ENCODE measurements at regions not wholly inside any gene's neighbourhood (a gene's known extent, or its start where the extent isn't known, plus 50 kb on each side); places are given as distances from the start of the nearest gene placed in this dataset.

DNA sequence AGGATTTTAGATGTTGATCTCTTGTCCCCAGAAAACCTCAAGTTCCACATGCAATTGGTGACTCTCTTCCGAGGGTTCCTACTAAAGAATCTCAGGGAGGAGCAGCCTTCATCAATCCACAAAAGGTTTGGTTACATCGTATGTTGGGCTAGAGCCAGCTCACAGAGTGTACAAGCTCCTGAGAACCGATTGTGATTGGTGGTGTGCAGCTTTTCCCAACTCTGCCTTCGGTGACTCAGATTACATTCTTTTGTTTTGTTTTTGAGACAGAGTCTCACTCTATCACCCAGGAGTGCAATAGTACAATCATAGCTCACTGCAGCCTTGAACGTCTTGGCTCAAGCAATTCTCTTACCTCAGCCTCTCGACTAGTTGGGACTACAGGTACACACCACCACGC is 172.4 kb downstream of the PMP22 start:
- TF ChIP-seq POLR2AphosphoS5 (IDR thresholded peaks at IDR 0.05; ENCODE audit: low read depth, low read length), result no peak
- TF ChIP-seq CBX8 (IDR thresholded peaks at IDR 0.05; ENCODE audit: borderline replicate concordance, low read depth, low read length), result no peak
- no peak for TF ChIP-seq EZH2 (IDR thresholded peaks at IDR 0.05; ENCODE audit: low read depth, low read length, severe bottlenecking)
- TF ChIP-seq CEBPB (IDR thresholded peaks at IDR 0.05; ENCODE audit: low read depth, low read length), result no peak
- TF ChIP-seq GTF2F1 (IDR thresholded peaks at IDR 0.05; ENCODE audit: borderline replicate concordance, low read depth, low read length), result no peak
- TF ChIP-seq, protein P1, sequence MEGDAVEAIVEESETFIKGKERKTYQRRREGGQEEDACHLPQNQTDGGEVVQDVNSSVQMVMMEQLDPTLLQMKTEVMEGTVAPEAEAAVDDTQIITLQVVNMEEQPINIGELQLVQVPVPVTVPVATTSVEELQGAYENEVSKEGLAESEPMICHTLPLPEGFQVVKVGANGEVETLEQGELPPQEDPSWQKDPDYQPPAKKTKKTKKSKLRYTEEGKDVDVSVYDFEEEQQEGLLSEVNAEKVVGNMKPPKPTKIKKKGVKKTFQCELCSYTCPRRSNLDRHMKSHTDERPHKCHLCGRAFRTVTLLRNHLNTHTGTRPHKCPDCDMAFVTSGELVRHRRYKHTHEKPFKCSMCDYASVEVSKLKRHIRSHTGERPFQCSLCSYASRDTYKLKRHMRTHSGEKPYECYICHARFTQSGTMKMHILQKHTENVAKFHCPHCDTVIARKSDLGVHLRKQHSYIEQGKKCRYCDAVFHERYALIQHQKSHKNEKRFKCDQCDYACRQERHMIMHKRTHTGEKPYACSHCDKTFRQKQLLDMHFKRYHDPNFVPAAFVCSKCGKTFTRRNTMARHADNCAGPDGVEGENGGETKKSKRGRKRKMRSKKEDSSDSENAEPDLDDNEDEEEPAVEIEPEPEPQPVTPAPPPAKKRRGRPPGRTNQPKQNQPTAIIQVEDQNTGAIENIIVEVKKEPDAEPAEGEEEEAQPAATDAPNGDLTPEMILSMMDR (IDR thresholded peaks at IDR 0.05; ENCODE audit: control extremely low read depth in 1 of 3, insufficient read depth in 1 of 3, low read depth in 1 of 3, low read length in 3 of 3), result no peak
- TF ChIP-seq JUN (IDR thresholded peaks at IDR 0.05; ENCODE audit: low read depth, low read length), result no peak
- no peak for TF ChIP-seq YY1 (IDR thresholded peaks at IDR 0.05; ENCODE audit: low read depth, low read length)
- no peak for TF ChIP-seq MAFK (IDR thresholded peaks at IDR 0.05; ENCODE audit: low read depth, low read length)
- no peak for TF ChIP-seq NANOG (IDR thresholded peaks at IDR 0.05; ENCODE audit: insufficient read depth, low read depth, low read length, poor library complexity, severe bottlenecking)
- no peak for TF ChIP-seq POLR2A (IDR thresholded peaks at IDR 0.05; ENCODE audit: control extremely low read depth in 1 of 2, low read depth in 2 of 2, low read length in 2 of 2)
- no peak for TF ChIP-seq SP1 (IDR thresholded peaks at IDR 0.05; ENCODE audit: low read depth, low read length)

Data from H1 (cell line).